OCI-LY7 (cell line): ENCODE measurements at regions not wholly inside any gene's neighbourhood (a gene's known extent, or its start where the extent isn't known, plus 50 kb on each side); places are given as distances from the start of the nearest gene placed in this dataset.

Source experiments
- BruUV-seq: library from RNA; stranded (reverse); fragments of 400-500 nt; replicated peaks from 2 replicates; lab custom pipeline; 2021; lab: Mats Ljungman, UMichigan
- CTCF ChIA-PET: fragments of 300-600 bp; sonication (Branson Sonifier 250); formaldehyde crosslinking; loops from one replicate; lab custom pipeline; 2022; ENCODE audit warnings: antibody characterized with exemption; ENCODE audit not compliant: unreplicated experiment; lab: Charles Lee
- POLR2A ChIA-PET: fragments of 300-600 bp; sonication (Branson Sonifier 250); formaldehyde crosslinking; loops from one replicate; lab custom pipeline; 2022; ENCODE audit warnings: antibody characterized with exemption; lab: Charles Lee
- DNase-seq: peaks from one replicate; pipeline ENCODE4 v3.0.0-alpha.2; 2015; ENCODE audit warnings: low spot score
- H2AFZ ChIP-seq: fragments of 200-600 bp; sonication (generic), shearing (Covaris generic); 2 replicates; pipeline ENCODE4 v1.6.1; 2014; ENCODE audit warnings: mild to moderate bottlenecking, antibody characterized with exemption, low read length, moderate library complexity
- H3K27ac ChIP-seq: fragments of 200-600 bp; sonication (generic); 2 replicates; pipeline ENCODE4 v1.5.1; 2014; ENCODE audit warnings: mixed run types, low read depth, mild to moderate bottlenecking, moderate library complexity, low read length, inconsistent platforms; ENCODE audit not compliant: poor library complexity, severe bottlenecking
- H3K36me3 ChIP-seq: fragments of 200-600 bp; sonication (generic); 2 replicates; pipeline ENCODE4 v1.6.1; 2014; ENCODE audit warnings: mild to moderate bottlenecking, antibody characterized with exemption, low read length, moderate library complexity, mixed read lengths; ENCODE audit not compliant: insufficient read depth
- H3K4me1 ChIP-seq: fragments of 200-600 bp; sonication (generic); 2 replicates; pipeline ENCODE4 v1.5.1; 2014; ENCODE audit warnings: mild to moderate bottlenecking, low read length; ENCODE audit not compliant: insufficient read depth, poor library complexity, severe bottlenecking
- H3K4me2 ChIP-seq: fragments of 200-600 bp; sonication (generic); 2 replicates; pipeline ENCODE4 v1.6.1; 2014; ENCODE audit warnings: mild to moderate bottlenecking, low read length
- H3K4me3 ChIP-seq: fragments of 200-600 bp; sonication (generic); 2 replicates; pipeline ENCODE4 v1.5.1; 2014; ENCODE audit warnings: mild to moderate bottlenecking, low read depth, low read length; ENCODE audit not compliant: poor library complexity, severe bottlenecking
- H3K79me2 ChIP-seq: fragments of 200-600 bp; sonication (generic); 2 replicates; pipeline ENCODE4 v1.6.1; 2016; ENCODE audit warnings: low read depth, mild to moderate bottlenecking, low read length, moderate library complexity, mixed read lengths; ENCODE audit not compliant: insufficient read depth
- H3K9me2 ChIP-seq: fragments of 200-600 bp; sonication (generic); 2 replicates; pipeline ENCODE4 v1.6.1; 2016; ENCODE audit warnings: mild to moderate bottlenecking, low read length, mixed read lengths; ENCODE audit not compliant: insufficient read depth
- H3K9me3 ChIP-seq: fragments of 200-600 bp; sonication (generic); 2 replicates; pipeline ENCODE4 v1.6.1; 2014; ENCODE audit warnings: mild to moderate bottlenecking, mixed run types, low read length, mixed read lengths
- H4K20me1 ChIP-seq: fragments of 200-600 bp; sonication (generic); 2 replicates; pipeline ENCODE4 v1.6.1; 2014; ENCODE audit warnings: mild to moderate bottlenecking, antibody characterized with exemption, low read length, moderate library complexity, mixed read lengths; ENCODE audit not compliant: insufficient read depth
- EZH2phosphoT487 ChIP-seq: fragments of 200-600 bp; sonication (generic); IDR thresholded peaks from 2 replicates; pipeline ENCODE4 v1.6.1; 2018; ENCODE audit warnings: low read depth, borderline replicate concordance, mild to moderate bottlenecking, mixed run types, antibody characterized with exemption, low read length, moderate library complexity, mixed read lengths
- intact Hi-C: fragments of 100-400 bp; cut with micrococcal nuclease; formaldehyde crosslinking; loops from one replicate; pipeline ENCODE4 v1.10.0; 2022; ENCODE audit not compliant: unreplicated experiment
- TF ChIP-seq, protein P1 (sequence below): fragments of 200-600 bp; sonication (generic); conservative IDR thresholded peaks from 2 replicates; pipeline ENCODE4 v1.5.1; 2014; ENCODE audit warnings: mild to moderate bottlenecking, antibody characterized with exemption, low read length, moderate library complexity, mixed read lengths

DNA sequence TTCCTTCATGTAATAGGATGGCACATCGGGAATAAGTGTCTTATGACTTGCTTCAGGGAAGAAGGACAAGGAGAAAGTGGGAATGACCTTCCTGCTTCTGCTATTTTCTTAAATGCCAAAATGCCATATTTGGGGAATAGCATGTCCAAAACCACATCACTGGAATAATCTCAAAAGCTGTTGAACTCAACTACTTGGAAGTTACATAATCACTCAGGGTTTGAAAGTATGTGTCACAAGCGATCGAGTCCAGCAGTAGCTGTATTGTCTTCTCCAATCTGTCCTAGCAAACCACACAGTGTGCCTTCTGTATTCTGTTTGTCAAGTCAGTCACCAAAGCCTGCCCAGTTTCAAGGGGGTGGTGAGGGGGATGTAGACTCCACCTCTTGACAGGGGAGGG, 58.3 kb upstream of the GADL1 start:
- Histone ChIP-seq H3K4me1 (no peaks in the 10 kb centered on the region), H3K4me3 (no peak overlapping the region), H3K4me2 (no peak overlapping the region), H3K9me2 (no peaks in the 10 kb centered on the region), H3K27ac (no peak overlapping the region), H3K36me3 (no peaks in the 10 kb centered on the region), H3K79me2 (no peaks in the 10 kb centered on the region), H3K9me3 (no peaks in the 10 kb centered on the region), H4K20me1 (no peaks in the 10 kb centered on the region), H2AFZ (no peak overlapping the region)
- no peak for DNase-seq
- intact Hi-C loops: no loop called here
- CTCF ChIA-PET: no interaction called here
- BruUV-seq: no TSS peak
- TF ChIP-seq, protein P1, sequence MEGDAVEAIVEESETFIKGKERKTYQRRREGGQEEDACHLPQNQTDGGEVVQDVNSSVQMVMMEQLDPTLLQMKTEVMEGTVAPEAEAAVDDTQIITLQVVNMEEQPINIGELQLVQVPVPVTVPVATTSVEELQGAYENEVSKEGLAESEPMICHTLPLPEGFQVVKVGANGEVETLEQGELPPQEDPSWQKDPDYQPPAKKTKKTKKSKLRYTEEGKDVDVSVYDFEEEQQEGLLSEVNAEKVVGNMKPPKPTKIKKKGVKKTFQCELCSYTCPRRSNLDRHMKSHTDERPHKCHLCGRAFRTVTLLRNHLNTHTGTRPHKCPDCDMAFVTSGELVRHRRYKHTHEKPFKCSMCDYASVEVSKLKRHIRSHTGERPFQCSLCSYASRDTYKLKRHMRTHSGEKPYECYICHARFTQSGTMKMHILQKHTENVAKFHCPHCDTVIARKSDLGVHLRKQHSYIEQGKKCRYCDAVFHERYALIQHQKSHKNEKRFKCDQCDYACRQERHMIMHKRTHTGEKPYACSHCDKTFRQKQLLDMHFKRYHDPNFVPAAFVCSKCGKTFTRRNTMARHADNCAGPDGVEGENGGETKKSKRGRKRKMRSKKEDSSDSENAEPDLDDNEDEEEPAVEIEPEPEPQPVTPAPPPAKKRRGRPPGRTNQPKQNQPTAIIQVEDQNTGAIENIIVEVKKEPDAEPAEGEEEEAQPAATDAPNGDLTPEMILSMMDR: no peak
- POLR2A ChIA-PET: no interaction called here

DNA sequence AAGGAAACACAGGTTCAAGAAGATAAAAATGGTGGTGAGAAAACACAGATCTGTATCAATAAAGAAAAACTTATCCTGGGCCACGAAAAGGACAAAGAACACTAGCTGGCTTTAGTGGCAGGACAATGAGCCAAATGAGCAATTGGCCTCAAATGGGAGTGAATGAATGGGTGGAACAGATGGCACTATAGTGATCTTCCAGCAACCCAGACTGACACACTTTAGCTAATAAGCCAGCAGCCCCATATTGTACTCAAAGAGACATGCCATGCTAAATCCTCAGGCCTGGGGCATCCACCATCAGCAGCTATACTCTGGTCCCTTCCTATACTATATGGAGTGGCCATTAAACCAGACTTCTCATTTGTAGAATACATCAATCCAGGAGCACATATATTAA, 60.0 kb upstream of the GADL1 start:
- Histone ChIP-seq H3K4me2 (no peak overlapping the region), H3K27ac (no peak overlapping the region), H4K20me1 (no peaks in the 10 kb centered on the region), H2AFZ (no peak overlapping the region), H3K79me2 (no peaks in the 10 kb centered on the region), H3K9me2 (no peaks in the 10 kb centered on the region), H3K9me3 (no peaks in the 10 kb centered on the region), H3K4me3 (no peak overlapping the region), H3K36me3 (no peaks in the 10 kb centered on the region), H3K4me1 (no peaks in the 10 kb centered on the region)
- no peak for TF ChIP-seq EZH2phosphoT487
- TF ChIP-seq, protein P1: no peak
- ChIA-PET CTCF (no interaction called here), POLR2A (interaction anchor here (0.9 to 1.0 kb wide), 2 partner anchors 26 to 46 kb away, joined by 3 read pairs; no protein-coding TSS in a partner anchor)
- intact Hi-C loops: no loop called here
- no TSS peak for BruUV-seq
- no peak for DNase-seq

DNA sequence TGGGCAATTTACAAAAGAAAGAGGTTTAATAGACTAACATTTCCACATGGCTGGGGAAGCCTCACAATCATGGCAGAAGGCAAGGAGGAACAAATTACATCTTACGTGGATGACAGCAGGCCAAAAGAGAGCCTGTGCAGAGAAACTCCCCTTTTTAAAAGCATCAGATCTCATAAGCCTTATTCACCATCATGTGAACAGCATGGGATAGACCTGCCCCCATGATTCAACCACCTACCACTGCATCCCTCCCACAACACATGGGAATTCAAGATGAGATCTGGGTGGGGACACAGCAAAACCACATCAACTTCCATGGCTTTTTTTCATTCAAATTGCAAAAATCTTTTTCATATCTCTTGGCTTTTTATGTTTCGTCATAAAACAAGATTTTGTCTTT, 67.6 kb upstream of the GADL1 start:
- Histone ChIP-seq H3K9me2 (no peaks in the 10 kb centered on the region), H3K36me3 (no peaks in the 10 kb centered on the region), H3K4me2 (no peak overlapping the region), H3K4me1 (no peaks in the 10 kb centered on the region), H3K27ac (no peak overlapping the region), H3K79me2 (no peaks in the 10 kb centered on the region), H3K9me3 (no peaks in the 10 kb centered on the region), H2AFZ (no peak overlapping the region), H4K20me1 (no peaks in the 10 kb centered on the region), H3K4me3 (no peak overlapping the region)
- BruUV-seq: no TSS peak
- TF ChIP-seq, protein P1: no peak
- TF ChIP-seq EZH2phosphoT487: no peak
- ChIA-PET CTCF (no interaction called here), POLR2A (no interaction called here)
- intact Hi-C loops: no loop called here
- no peak for DNase-seq
